ENCODE measurements at regions not wholly inside any gene's neighbourhood (a gene's known extent, or its start where the extent isn't known, plus 50 kb on each side); places are given as distances from the start of the nearest gene placed in this dataset.
"Not testable (repeated sequence)": the region's sequence is repeated elsewhere in the genome, so short reads cannot be mapped to it uniquely, and the experiment has no call there.

GRCh38 chr2:64904413-64905329 lies 84.5 kb upstream of the SLC1A4 start:
- peak; percentile 79 for FAIRE-seq

GRCh38 chr2:64905338-64906024 lies 83.7 kb upstream of the SLC1A4 start:
- DNase-seq (ENCODE audit: insufficient read length, low spot score): no peak
- peak; percentile 8 for FAIRE-seq

More at GRCh38 chr2:64904413-64905329, 84.5 kb upstream of the SLC1A4 start:
- DNase-seq (ENCODE audit: insufficient read length, low spot score): no peak

GRCh38 chr2:64906853-64907536 lies 82.2 kb upstream of the SLC1A4 start:
- FAIRE-seq (no peak), DNase-seq (ENCODE audit: insufficient read length, low spot score) (no peak)

GRCh38 chr2:64908406-64908805 lies 80.8 kb upstream of the SLC1A4 start:
- FAIRE-seq: no peak
- no peak for DNase-seq (ENCODE audit: insufficient read length, low spot score)

GRCh38 chr2:64910523-64910922 lies 78.7 kb upstream of the SLC1A4 start:
- no peak for DNase-seq (ENCODE audit: insufficient read length, low spot score)
- FAIRE-seq: no peak

GRCh38 chr2:64910972-64911433 lies 78.2 kb upstream of the SLC1A4 start:
- no peak for DNase-seq (ENCODE audit: insufficient read length, low spot score)

GRCh38 chr2:64913357-64913869 lies 75.8 kb upstream of the SLC1A4 start:
- FAIRE-seq (peak; percentile 80), DNase-seq (ENCODE audit: insufficient read length, low spot score) (no peak)

More at GRCh38 chr2:64910972-64911433, 78.2 kb upstream of the SLC1A4 start:
- no peak for FAIRE-seq

GRCh38 chr2:64914247-64914646 lies 75.0 kb upstream of the SLC1A4 start:
- DNase-seq (ENCODE audit: insufficient read length, low spot score) (no peak), FAIRE-seq (peak; percentile 52)

- DNase-seq (ENCODE audit: insufficient read length, low spot score) (no peak), FAIRE-seq (peak; percentile 95)
These were observed 74.3 kb upstream of the SLC1A4 start for GRCh38 chr2:64914735-64915509.

- FAIRE-seq: no peak
- no peak for DNase-seq (ENCODE audit: insufficient read length, low spot score)
These were observed 73.7 kb upstream of the SLC1A4 start for GRCh38 chr2:64915510-64915900.

GRCh38 chr2:64918220-64918886 lies 70.8 kb upstream of the SLC1A4 start:
- DNase-seq (ENCODE audit: insufficient read length, low spot score) (no peak), FAIRE-seq (no peak)

- FAIRE-seq: no peak
- no peak for DNase-seq (ENCODE audit: insufficient read length, low spot score)
These were observed 69.9 kb upstream of the SLC1A4 start for GRCh38 chr2:64919261-64919660.

- no peak for DNase-seq (ENCODE audit: insufficient read length, low spot score)
These were observed 66.5 kb upstream of the SLC1A4 start for GRCh38 chr2:64922482-64923384.

GRCh38 chr2:64923385-64923710 lies 65.9 kb upstream of the SLC1A4 start:
- DNase-seq (ENCODE audit: insufficient read length, low spot score): no peak
- no peak for FAIRE-seq

More at GRCh38 chr2:64922482-64923384, 66.5 kb upstream of the SLC1A4 start:
- no peak for FAIRE-seq

GRCh38 chr2:64924170-64924934 lies 64.8 kb upstream of the SLC1A4 start:
- DNase-seq (ENCODE audit: insufficient read length, low spot score) (no peak), FAIRE-seq (no peak)

- not testable (repeated sequence) for DNase-seq (ENCODE audit: insufficient read length, low spot score); FAIRE-seq
These were observed 63.1 kb upstream of the SLC1A4 start for GRCh38 chr2:64925930-64926722.

GRCh38 chr2:64928813-64929212 lies 60.4 kb upstream of the SLC1A4 start:
- DNase-seq (ENCODE audit: insufficient read length, low spot score) (no peak), FAIRE-seq (peak; percentile 63)
